ENCODE measurements at regions not wholly inside any gene's neighbourhood (a gene's known extent, or its start where the extent isn't known, plus 50 kb on each side); places are given as distances from the start of the nearest gene placed in this dataset.

DNA sequence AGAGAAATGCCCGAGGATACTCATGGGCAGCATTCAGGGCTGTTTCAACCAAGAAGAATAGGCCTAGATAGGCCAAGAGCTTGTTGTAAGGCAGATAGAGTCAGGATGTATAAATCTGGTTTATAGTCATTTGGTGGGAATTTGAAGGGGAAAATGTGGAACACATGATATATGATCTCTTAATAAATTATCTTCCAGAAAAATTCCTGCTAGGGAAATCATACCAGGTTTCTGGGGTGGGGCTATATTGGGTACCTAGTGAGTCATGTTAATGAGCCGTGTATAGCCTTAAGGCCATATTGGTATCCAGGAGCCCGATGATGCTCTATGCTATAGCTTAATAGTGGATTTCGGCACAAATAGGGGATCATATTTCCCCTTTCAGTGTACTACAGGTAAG lies 51.5 kb upstream of the HTR2A start:
- Histone ChIP-seq H3K27me3 (replicated peaks in 1 of 4; ENCODE audit: control extremely low read depth in 1 of 4, control insufficient read depth in 3 of 4, insufficient read depth in 4 of 4, low read length in 3 of 4) (no peaks in the 10 kb centered on the region), H3K4me2 (replicated peaks; ENCODE audit: low read depth, low read length, poor library complexity, severe bottlenecking) (no peak overlapping the region), H3K79me2 (ENCODE audit: control insufficient read depth, insufficient read depth, low read length) (no peaks in the 10 kb centered on the region), H3K36me3 (replicated peaks in 1 of 2; ENCODE audit: control extremely low read depth in 1 of 2, control insufficient read depth in 1 of 2, extremely low read depth in 1 of 2, insufficient read depth in 2 of 2, low read length in 1 of 2) (no peaks in the 10 kb centered on the region), H3K4me1 (ENCODE audit: control insufficient read depth in 2 of 2, insufficient read depth in 2 of 2, low read length in 2 of 2) (peaks cover 11 to 15% of the 10 kb centered on the region in 2 donors), H3K9ac (ENCODE audit: low read length) (no peak overlapping the region), H2AFZ (ENCODE audit: insufficient read depth, low read depth, low read length, poor library complexity, severe bottlenecking) (no peak overlapping the region), H4K20me1 (ENCODE audit: control insufficient read depth, insufficient read depth, low read length, poor library complexity, severe bottlenecking) (no peaks in the 10 kb centered on the region), H3K4me3 (ENCODE audit: control extremely low read depth in 1 of 5, extremely low read depth in 1 of 5, insufficient read depth in 1 of 5, low read depth in 2 of 5, low read length in 4 of 5) (no peak overlapping the region), H3K9me3 (ENCODE audit: control extremely low read depth in 1 of 3, control insufficient read depth in 2 of 3, insufficient read depth in 1 of 3, low read length in 2 of 3) (peaks cover 0 to 9% (median 8%) of the 10 kb centered on the region in 3 donors), H3K27ac (ENCODE audit: low read length in 2 of 2) (no peak overlapping the region)
- no peaks in the 10 kb centered on the region for H3K27me3 Mint-ChIP-seq
- H3K27ac Mint-ChIP-seq: no peak overlapping the region
- ATAC-seq (ENCODE audit: low read depth): no peak
- intact Hi-C loops (cut with micrococcal nuclease): no loop called here
- peaks cover 14% of the 10 kb centered on the region for H3K4me1 Mint-ChIP-seq
- WGBS (ENCODE audit: insufficient coverage): 89% methylated on average over 3 of the region's 4 CpGs
- H3K4me3 Mint-ChIP-seq: no peak overlapping the region
- no peak for DNase-seq
- ChIA-PET CTCF (interaction anchor here (1.5 to 4.2 kb wide), 2 partner anchors 14 to 54 kb away, joined by 3 to 15 read pairs; no protein-coding TSS in a partner anchor), POLR2A (no interaction called here)
- peaks cover 8% of the 10 kb centered on the region for H3K9me3 Mint-ChIP-seq (ENCODE audit: insufficient read depth)
- TF ChIP-seq, protein P1, sequence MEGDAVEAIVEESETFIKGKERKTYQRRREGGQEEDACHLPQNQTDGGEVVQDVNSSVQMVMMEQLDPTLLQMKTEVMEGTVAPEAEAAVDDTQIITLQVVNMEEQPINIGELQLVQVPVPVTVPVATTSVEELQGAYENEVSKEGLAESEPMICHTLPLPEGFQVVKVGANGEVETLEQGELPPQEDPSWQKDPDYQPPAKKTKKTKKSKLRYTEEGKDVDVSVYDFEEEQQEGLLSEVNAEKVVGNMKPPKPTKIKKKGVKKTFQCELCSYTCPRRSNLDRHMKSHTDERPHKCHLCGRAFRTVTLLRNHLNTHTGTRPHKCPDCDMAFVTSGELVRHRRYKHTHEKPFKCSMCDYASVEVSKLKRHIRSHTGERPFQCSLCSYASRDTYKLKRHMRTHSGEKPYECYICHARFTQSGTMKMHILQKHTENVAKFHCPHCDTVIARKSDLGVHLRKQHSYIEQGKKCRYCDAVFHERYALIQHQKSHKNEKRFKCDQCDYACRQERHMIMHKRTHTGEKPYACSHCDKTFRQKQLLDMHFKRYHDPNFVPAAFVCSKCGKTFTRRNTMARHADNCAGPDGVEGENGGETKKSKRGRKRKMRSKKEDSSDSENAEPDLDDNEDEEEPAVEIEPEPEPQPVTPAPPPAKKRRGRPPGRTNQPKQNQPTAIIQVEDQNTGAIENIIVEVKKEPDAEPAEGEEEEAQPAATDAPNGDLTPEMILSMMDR (IDR thresholded peaks at IDR 0.05): no peak
- TF ChIP-seq EZH2 (IDR thresholded peaks at IDR 0.05; ENCODE audit: borderline replicate concordance, insufficient read depth, low read depth, low read length, poor library complexity, severe bottlenecking): no peak

DNA sequence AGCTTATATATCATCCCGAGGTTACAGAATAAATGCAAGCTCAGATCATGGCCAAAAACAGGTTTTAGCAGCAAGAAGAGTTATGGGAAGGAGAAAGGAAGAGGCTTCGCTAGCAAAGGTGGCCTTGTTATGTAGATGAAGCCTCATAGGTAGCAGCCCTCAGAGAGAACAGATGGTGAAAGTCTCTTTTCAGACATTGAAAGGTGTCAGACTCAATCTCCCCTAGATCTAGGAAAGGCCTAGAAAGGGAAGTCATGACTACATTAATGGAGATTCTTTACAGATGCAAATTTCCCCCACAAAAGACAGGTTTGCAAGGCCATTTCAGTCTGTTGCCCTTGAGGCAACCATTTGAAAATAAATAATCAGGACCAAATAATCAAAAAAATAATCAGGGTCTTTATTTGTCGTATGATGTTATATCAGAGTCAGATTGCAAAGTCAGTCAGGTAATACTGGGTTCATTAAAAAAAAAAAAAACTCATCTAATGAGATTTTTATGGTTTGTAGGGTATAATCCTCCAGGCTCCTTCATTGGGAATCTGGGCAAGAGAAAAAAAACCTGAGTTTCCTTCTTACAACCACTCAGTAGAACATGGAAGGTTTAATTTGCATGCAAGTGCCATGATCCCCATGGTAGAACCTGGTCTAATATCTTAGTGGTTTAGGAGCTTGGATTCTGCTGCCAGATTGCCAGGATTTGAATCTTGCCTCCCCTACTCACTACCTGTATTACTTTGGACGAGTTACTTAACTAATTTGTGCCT lies 50.8 kb upstream of the HTR2A start:
- Mint-ChIP-seq H3K9me3 (ENCODE audit: insufficient read depth) (peaks cover 8% of the 10 kb centered on the region), H3K4me1 (peaks cover 7% of the 10 kb centered on the region), H3K27me3 (no peaks in the 10 kb centered on the region), H3K27ac (no peak overlapping the region), H3K4me3 (no peak overlapping the region)
- H3K36me3 ChIP-seq (replicated peaks in 1 of 2; ENCODE audit: control extremely low read depth in 1 of 2, control insufficient read depth in 1 of 2, extremely low read depth in 1 of 2, insufficient read depth in 2 of 2, low read length in 1 of 2): no peaks in the 10 kb centered on the region
- DNase-seq (no peak), ATAC-seq (ENCODE audit: low read depth) (no peak)
- 93% methylated on average over 2 of the region's 4 CpGs for WGBS (ENCODE audit: insufficient coverage)
- no peak overlapping the region for H2AFZ ChIP-seq (ENCODE audit: insufficient read depth, low read depth, low read length, poor library complexity, severe bottlenecking)
- no peak overlapping the region for H3K9ac ChIP-seq (ENCODE audit: low read length)
- no peak overlapping the region for H3K27ac ChIP-seq (ENCODE audit: low read length in 2 of 2)
- intact Hi-C loops (cut with micrococcal nuclease): no loop called here
- no peak overlapping the region for H3K4me3 ChIP-seq (ENCODE audit: control extremely low read depth in 1 of 5, extremely low read depth in 1 of 5, insufficient read depth in 1 of 5, low read depth in 2 of 5, low read length in 4 of 5)
- POLR2A ChIA-PET: no interaction called here
- no peaks in the 10 kb centered on the region for H4K20me1 ChIP-seq (ENCODE audit: control insufficient read depth, insufficient read depth, low read length, poor library complexity, severe bottlenecking)
- no peaks in the 10 kb centered on the region for H3K79me2 ChIP-seq (ENCODE audit: control insufficient read depth, insufficient read depth, low read length)
- no peak for TF ChIP-seq EZH2 (IDR thresholded peaks at IDR 0.05; ENCODE audit: borderline replicate concordance, insufficient read depth, low read depth, low read length, poor library complexity, severe bottlenecking)
- TF ChIP-seq, protein P1 (IDR thresholded peaks at IDR 0.05): no peak
- no peaks in the 10 kb centered on the region for H3K27me3 ChIP-seq (replicated peaks in 1 of 4; ENCODE audit: control extremely low read depth in 1 of 4, control insufficient read depth in 3 of 4, insufficient read depth in 4 of 4, low read length in 3 of 4)
- no peak overlapping the region for H3K4me2 ChIP-seq (replicated peaks; ENCODE audit: low read depth, low read length, poor library complexity, severe bottlenecking)
- peaks cover 0 to 9% (median 8%) of the 10 kb centered on the region in 3 donors for H3K9me3 ChIP-seq (ENCODE audit: control extremely low read depth in 1 of 3, control insufficient read depth in 2 of 3, insufficient read depth in 1 of 3, low read length in 2 of 3)
- CTCF ChIA-PET: interaction anchor here (4.2 kb wide), 1 partner anchor 15 kb away, joined by 15 read pairs; no protein-coding TSS in a partner anchor
- H3K4me1 ChIP-seq (ENCODE audit: control insufficient read depth in 2 of 2, insufficient read depth in 2 of 2, low read length in 2 of 2): peaks cover 5 to 8% of the 10 kb centered on the region in 2 donors

All from B cell (primary cell).